ENCODE measurements at regions not wholly inside any gene's neighbourhood (a gene's known extent, or its start where the extent isn't known, plus 50 kb on each side); places are given as distances from the start of the nearest gene placed in this dataset.

- H3K27ac ChIP-seq, result no peak overlapping the region
- H3K36me3 ChIP-seq, result no peaks in the 10 kb centered on the region
- TF ChIP-seq POLR2A (IDR thresholded peaks at IDR 0.05) (no peak), CTCF (IDR thresholded peaks at IDR 0.05) (no peak)
- 57 to 83% methylated on average over 7 to 13 of the region's 13 CpGs for WGBS, 2 donors
- H3K4me3 ChIP-seq, result no peak overlapping the region
- no peak for DNase-seq
- intact Hi-C loops (cut with DNase I), result no loop called here
- H3K4me1 ChIP-seq, result no peaks in the 10 kb centered on the region
- no peaks in the 10 kb centered on the region for H3K9me3 ChIP-seq
- H3K27me3 ChIP-seq, result peaks cover 0 to 4% (median 0%) of the 10 kb centered on the region in 4 donors
Measured at GRCh38 chr12:3436461-3437065, 54.4 kb upstream of the PRMT8 start.

- Histone ChIP-seq H3K4me3 (no peak overlapping the region), H3K9me3 (no peaks in the 10 kb centered on the region), H3K36me3 (no peaks in the 10 kb centered on the region), H3K27ac (no peak overlapping the region), H3K4me1 (no peaks in the 10 kb centered on the region), H3K27me3 (peaks cover 0 to 4% (median 0%) of the 10 kb centered on the region in 4 donors)
- WGBS, 2 donors, result 84 to 92% methylated on average over 3 to 7 of the region's 9 CpGs
- TF ChIP-seq CTCF (IDR thresholded peaks at IDR 0.05) (no peak), POLR2A (IDR thresholded peaks at IDR 0.05) (no peak)
- intact Hi-C loops (cut with DNase I), result no loop called here
- no peak for DNase-seq
Measured at GRCh38 chr12:3437986-3438385, 53.0 kb upstream of the PRMT8 start.

GRCh38 chr12:3438401-3438800 is 52.6 kb upstream of the PRMT8 start:
- H3K4me1 ChIP-seq, result no peaks in the 10 kb centered on the region

More at GRCh38 chr12:3438401-3438800, 52.6 kb upstream of the PRMT8 start:
- no peak overlapping the region for H3K27ac ChIP-seq
- no peaks in the 10 kb centered on the region for H3K36me3 ChIP-seq
- H3K27me3 ChIP-seq, result peaks cover 0 to 4% (median 0%) of the 10 kb centered on the region in 4 donors
- no peak overlapping the region for H3K4me3 ChIP-seq
- no peak for DNase-seq
- 74 to 85% methylated on average over 6 of the region's 6 CpGs for WGBS, 2 donors
- intact Hi-C loops (cut with DNase I), result no loop called here
- no peaks in the 10 kb centered on the region for H3K9me3 ChIP-seq
- TF ChIP-seq POLR2A (IDR thresholded peaks at IDR 0.05) (no peak), CTCF (IDR thresholded peaks at IDR 0.05) (no peak)

Measured in esophagus squamous epithelium (tissue), 5 donors.